GM12891 (cell line): ENCODE measurements at regions not wholly inside any gene's neighbourhood (a gene's known extent, or its start where the extent isn't known, plus 50 kb on each side); places are given as distances from the start of the nearest gene placed in this dataset.

Experiments used
- PAX5 ChIP-seq: IDR thresholded peaks from 2 replicates; pipeline ENCODE4 v1.6.1; 2011; ENCODE audit warnings: low read length, moderate library complexity, mild to moderate bottlenecking; ENCODE audit not compliant: insufficient read depth, severe bottlenecking
- POLR2A ChIP-seq: IDR thresholded peaks from 2 replicates; pipeline ENCODE4 v1.6.1; 2011; ENCODE audit warnings: low read depth, low read length, control low read depth
- POU2F2 ChIP-seq: IDR thresholded peaks from 2 replicates; pipeline ENCODE4 v1.6.1; 2011; ENCODE audit warnings: low read depth, mild to moderate bottlenecking, control low read depth, low read length, moderate library complexity
- TAF1 ChIP-seq: IDR thresholded peaks from 2 replicates; pipeline ENCODE4 v1.6.1; 2011; ENCODE audit warnings: low read depth, low read length, control low read depth

DNA sequence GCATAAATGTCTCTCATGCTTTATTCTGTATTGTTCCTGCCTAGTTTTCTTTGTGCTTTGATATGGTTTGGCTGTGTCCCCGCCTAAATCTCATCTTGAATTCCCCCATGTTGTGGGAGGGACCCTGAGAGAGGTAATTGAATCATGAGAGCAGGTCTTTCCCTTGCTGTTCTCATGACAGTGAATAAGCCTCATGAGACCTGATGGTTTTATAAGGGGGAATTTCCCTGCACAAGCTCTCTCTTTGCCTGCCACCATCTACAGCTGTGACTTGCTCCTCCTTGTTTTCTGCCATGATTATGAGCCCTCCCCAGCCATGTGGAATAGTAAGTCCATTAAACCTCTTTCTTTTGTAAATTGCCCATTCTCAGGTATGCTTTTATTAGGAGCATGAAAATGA, 1596.6 kb downstream of the SI start:
- no peak for TF ChIP-seq POLR2A
- no peak for TF ChIP-seq PAX5
- TF ChIP-seq POU2F2: no peak
- TF ChIP-seq TAF1: no peak
